Activated CD4-positive, alpha-beta memory T cell treated with anti-CD3 and anti-CD28 coated beads, Interleukin-2, amount 10 ng/mL, durations not matched to agents 7 days and 5 days (primary cell): ENCODE measurements at regions not wholly inside any gene's neighbourhood (a gene's known extent, or its start where the extent isn't known, plus 50 kb on each side); places are given as distances from the start of the nearest gene placed in this dataset.

Experiments
- CTCF ChIA-PET: fragments of 350-600 bp; sonication (Branson Sonifier 250); formaldehyde crosslinking; loops from one replicate; lab custom pipeline; 2021; ENCODE audit warnings: antibody characterized with exemption, inconsistent platforms; lab: Charles Lee
- POLR2A ChIA-PET: fragments of 350-600 bp; sonication (Branson Sonifier 250); formaldehyde crosslinking; loops from one replicate; lab custom pipeline; 2021; ENCODE audit warnings: antibody characterized with exemption; lab: Charles Lee
- DNase-seq: peaks from one replicate; pipeline ENCODE4 v3.0.0-alpha.2; 2020
- H3K27ac Mint-ChIP-seq: one replicate; pipeline ENCODE4 v1.8.0; 2021; ENCODE audit warnings: mild to moderate bottlenecking, mixed read lengths
- H3K27me3 Mint-ChIP-seq: one replicate; pipeline ENCODE4 v1.8.0; 2021; ENCODE audit warnings: mixed read lengths
- H3K36me3 Mint-ChIP-seq: one replicate; pipeline ENCODE4 v1.8.0; 2021; ENCODE audit warnings: low read depth, mixed read lengths
- H3K4me1 Mint-ChIP-seq: one replicate; pipeline ENCODE4 v1.8.0; 2021; ENCODE audit warnings: mixed read lengths
- H3K4me3 Mint-ChIP-seq: one replicate; pipeline ENCODE4 v1.8.0; 2021; ENCODE audit warnings: mild to moderate bottlenecking, mixed read lengths
- H3K9me3 Mint-ChIP-seq: one replicate; pipeline ENCODE4 v1.8.0; 2021; ENCODE audit warnings: mixed read lengths

DNA sequence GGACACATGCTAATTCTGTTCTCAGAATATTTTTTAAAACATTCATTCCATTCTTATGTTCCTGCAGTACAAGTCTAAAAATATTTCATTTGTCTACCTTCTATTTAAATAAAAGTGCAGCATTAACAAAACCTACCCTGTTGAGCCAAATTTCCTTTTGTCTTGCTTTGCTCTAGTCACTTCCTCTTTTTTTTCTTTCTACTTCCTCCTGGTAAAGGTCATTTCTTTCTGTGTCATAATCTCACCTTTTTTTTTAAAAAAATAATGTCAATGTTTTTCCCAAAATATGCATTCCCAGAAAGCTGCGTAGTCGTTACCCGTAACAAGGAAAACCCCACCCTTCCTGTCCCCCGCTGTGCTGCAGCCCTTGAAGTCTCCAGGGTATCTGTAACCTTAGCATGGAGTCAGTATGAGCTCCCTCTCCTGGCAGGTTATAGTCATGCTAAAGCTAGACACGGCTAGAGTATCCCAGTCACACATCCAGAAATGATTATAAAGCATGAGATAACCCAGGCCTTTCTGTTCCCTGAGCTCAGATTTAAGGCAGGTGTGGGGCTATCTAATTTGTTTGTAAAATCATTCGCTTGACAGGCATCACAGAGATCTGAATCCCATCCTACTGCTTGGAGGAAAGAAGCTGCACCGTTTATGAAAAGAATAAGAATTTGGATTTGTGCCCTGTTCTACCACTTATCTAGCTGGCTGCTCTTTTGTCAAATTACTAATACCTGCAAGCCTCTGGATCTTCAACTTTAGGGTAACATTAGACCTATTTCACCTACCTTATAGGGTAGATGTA lies 51.1 kb upstream of the EED start:
- peak overlapping the region; percentile 60 for H3K4me3 Mint-ChIP-seq

GRCh38 chr11:86192519-86193257 lies 51.9 kb upstream of the EED start:
- peaks cover 57% of the 10 kb centered on the region for H3K4me1 Mint-ChIP-seq
- CTCF ChIA-PET, result interaction anchor here (1.0 to 3.6 kb wide), 40 partner anchors 9 to 369 kb away, joined by 3 to 84 read pairs (median 6); partner anchors contain the start of genes CCDC83 and PICALM
- POLR2A ChIA-PET, result interaction anchor here (0.7 to 3.0 kb wide), 17 partner anchors 10 to 338 kb away, joined by 3 to 40 read pairs (median 4); partner anchors contain the start of genes CCDC83, HIKESHI and PICALM
- DNase-seq, result no peak
- peak overlapping the region; percentile 60 for H3K4me3 Mint-ChIP-seq
- H3K9me3 Mint-ChIP-seq, result no peaks in the 10 kb centered on the region
- H3K27me3 Mint-ChIP-seq, result peaks cover 2% of the 10 kb centered on the region
- peak overlapping the region; percentile 80 for H3K27ac Mint-ChIP-seq
- H3K36me3 Mint-ChIP-seq, result peaks cover 16% of the 10 kb centered on the region

More for the DNA sequence above, 51.1 kb upstream of the EED start:
- CTCF ChIA-PET, result interaction anchor here (0.7 to 3.6 kb wide), 48 partner anchors 9 to 565 kb away, joined by 3 to 84 read pairs (median 6); partner anchors contain the start of genes CCDC83, PICALM and TMEM126B
- peaks cover 2% of the 10 kb centered on the region for H3K27me3 Mint-ChIP-seq
- peaks cover 57% of the 10 kb centered on the region for H3K4me1 Mint-ChIP-seq
- H3K9me3 Mint-ChIP-seq, result no peaks in the 10 kb centered on the region
- H3K36me3 Mint-ChIP-seq, result peaks cover 16% of the 10 kb centered on the region
- DNase-seq, result peak; percentile 78
- peak overlapping the region; percentile 80 for H3K27ac Mint-ChIP-seq
- POLR2A ChIA-PET, result interaction anchor here (0.7 to 3.0 kb wide), 25 partner anchors 9 to 545 kb away, joined by 3 to 40 read pairs (median 4); partner anchors contain the start of genes CCDC83, EED, HIKESHI and PICALM

GRCh38 chr11:86191874-86192273 lies 52.7 kb upstream of the EED start:
- no peak for DNase-seq
- POLR2A ChIA-PET, result no interaction called here
- Mint-ChIP-seq H3K36me3 (peaks cover 16% of the 10 kb centered on the region), H3K4me3 (no peak overlapping the region), H3K9me3 (no peaks in the 10 kb centered on the region), H3K4me1 (peaks cover 52% of the 10 kb centered on the region), H3K27ac (no peak overlapping the region), H3K27me3 (peaks cover 2% of the 10 kb centered on the region)
- CTCF ChIA-PET, result interaction anchor here (1.1 to 3.5 kb wide), 3 partner anchors 9 to 26 kb away, joined by 3 to 30 read pairs (median 18); no protein-coding TSS in a partner anchor

DNA sequence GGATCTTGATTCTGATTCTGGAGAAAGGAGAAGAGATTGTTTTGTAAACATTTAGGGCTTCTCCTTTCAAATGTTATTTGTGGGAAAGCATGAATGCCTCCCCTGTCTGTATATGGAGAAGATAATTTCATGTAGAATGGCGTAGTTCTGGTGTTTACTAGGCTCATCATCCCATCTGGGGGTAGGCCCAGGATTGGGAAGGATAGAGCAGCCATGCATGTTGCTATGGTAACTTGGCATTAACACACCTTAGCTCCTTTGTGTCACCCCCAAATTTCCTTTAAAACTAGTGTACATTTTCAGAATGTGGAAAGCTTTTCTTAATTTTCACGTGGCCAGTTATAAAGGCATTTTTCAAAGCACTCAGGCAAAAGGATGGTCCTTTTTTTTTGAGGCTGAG lies 57.5 kb upstream of the EED start:
- Mint-ChIP-seq H3K27me3 (no peaks in the 10 kb centered on the region), H3K27ac (no peak overlapping the region), H3K4me3 (no peak overlapping the region), H3K4me1 (peaks cover 25% of the 10 kb centered on the region), H3K9me3 (no peaks in the 10 kb centered on the region), H3K36me3 (peaks cover 9% of the 10 kb centered on the region)
- ChIA-PET CTCF (interaction anchor here (1.0 to 1.7 kb wide), 2 partner anchors 10 to 118 kb away, joined by 3 to 5 read pairs; partner anchors contain the start of gene PICALM), POLR2A (interaction anchor here (2.5 kb wide), 1 partner anchor 10 kb away, joined by 7 read pairs; no protein-coding TSS in a partner anchor)
- DNase-seq, result no peak

DNA sequence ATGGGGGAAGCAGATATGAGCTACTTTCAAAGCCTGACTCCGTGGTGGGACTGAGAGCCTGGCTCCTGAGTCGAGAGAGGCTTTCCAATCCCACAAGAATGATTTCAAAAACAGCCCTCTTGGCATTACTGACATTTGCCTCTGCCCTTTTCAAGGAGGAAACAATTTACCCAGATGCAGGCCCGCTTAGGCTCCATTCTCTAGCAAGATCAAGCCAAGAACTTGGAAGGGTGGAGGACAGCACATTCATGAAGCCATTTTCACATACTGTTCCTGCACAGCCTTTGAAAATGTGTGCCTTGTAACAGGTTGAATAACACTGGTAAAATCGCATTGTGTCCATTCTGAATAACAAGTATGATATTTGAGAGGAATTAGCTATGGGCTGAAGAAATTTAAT lies 58.2 kb upstream of the EED start:
- Mint-ChIP-seq H3K4me1 (peaks cover 19% of the 10 kb centered on the region), H3K4me3 (no peak overlapping the region), H3K36me3 (peaks cover 9% of the 10 kb centered on the region), H3K9me3 (no peaks in the 10 kb centered on the region), H3K27ac (no peak overlapping the region), H3K27me3 (no peaks in the 10 kb centered on the region)
- POLR2A ChIA-PET, result interaction anchor here (2.5 kb wide), 1 partner anchor 10 kb away, joined by 7 read pairs; no protein-coding TSS in a partner anchor
- CTCF ChIA-PET, result interaction anchor here (1.0 to 1.7 kb wide), 2 partner anchors 11 to 117 kb away, joined by 3 to 5 read pairs; partner anchors contain the start of gene PICALM
- no peak for DNase-seq

- H3K4me1 Mint-ChIP-seq, result peaks cover 14% of the 10 kb centered on the region
- no peak overlapping the region for H3K27ac Mint-ChIP-seq
- no peak overlapping the region for H3K4me3 Mint-ChIP-seq
- H3K9me3 Mint-ChIP-seq, result no peaks in the 10 kb centered on the region
- no peaks in the 10 kb centered on the region for H3K27me3 Mint-ChIP-seq
- no peak for DNase-seq
- peaks cover 3% of the 10 kb centered on the region for H3K36me3 Mint-ChIP-seq
- ChIA-PET CTCF (interaction anchor here (1.7 to 1.8 kb wide), 2 partner anchors 116 to 144 kb away, joined by 3 to 5 read pairs; partner anchors contain the start of gene PICALM), POLR2A (interaction anchor here (2.5 kb wide), 1 partner anchor 9 kb away, joined by 7 read pairs; no protein-coding TSS in a partner anchor)
Observed at GRCh38 chr11:86185381-86185750, 59.2 kb upstream of the EED start.

GRCh38 chr11:86184728-86185380 lies 59.7 kb upstream of the EED start:
- peaks cover 12% of the 10 kb centered on the region for H3K4me1 Mint-ChIP-seq
- ChIA-PET POLR2A (interaction anchor here (0.7 to 2.6 kb wide), 3 partner anchors 8 to 116 kb away, joined by 3 to 23 read pairs (median 7); partner anchors contain the start of gene PICALM), CTCF (interaction anchor here (1.8 to 3.5 kb wide), 2 partner anchors 8 to 143 kb away, joined by 3 to 30 read pairs; no protein-coding TSS in a partner anchor)
- H3K4me3 Mint-ChIP-seq, result no peak overlapping the region
- no peak overlapping the region for H3K27ac Mint-ChIP-seq
- H3K9me3 Mint-ChIP-seq, result no peaks in the 10 kb centered on the region
- no peaks in the 10 kb centered on the region for H3K27me3 Mint-ChIP-seq
- DNase-seq, result no peak
- peaks cover 3% of the 10 kb centered on the region for H3K36me3 Mint-ChIP-seq

DNA sequence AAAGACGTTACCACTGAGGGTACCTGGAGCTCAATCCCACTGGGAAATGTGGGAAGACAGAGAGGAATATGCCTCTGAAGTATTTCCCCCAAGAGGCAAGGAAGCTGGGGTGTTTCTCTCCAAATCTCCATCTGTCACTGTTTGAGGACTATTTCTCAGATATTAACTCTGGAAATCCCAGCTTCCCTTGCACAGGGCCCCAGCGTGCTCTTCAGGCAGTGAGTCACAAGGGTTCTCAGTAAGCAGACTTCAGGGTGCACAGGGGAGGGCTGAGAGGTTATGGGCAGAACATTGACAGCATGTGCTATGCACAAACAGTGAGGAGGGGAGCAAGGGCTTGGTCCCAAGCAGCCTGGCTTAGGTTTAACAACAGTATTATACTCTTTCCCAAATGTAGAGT lies 60.9 kb upstream of the EED start:
- H3K36me3 Mint-ChIP-seq, result peaks cover 4% of the 10 kb centered on the region
- CTCF ChIA-PET, result interaction anchor here (0.7 to 3.5 kb wide), 4 partner anchors 10 to 142 kb away, joined by 3 to 30 read pairs (median 3); no protein-coding TSS in a partner anchor
- H3K4me3 Mint-ChIP-seq, result no peak overlapping the region
- H3K27me3 Mint-ChIP-seq, result no peaks in the 10 kb centered on the region
- no peak for DNase-seq
- POLR2A ChIA-PET, result interaction anchor here (0.7 to 2.6 kb wide), 4 partner anchors 10 to 118 kb away, joined by 3 to 23 read pairs (median 4); partner anchors contain the start of gene PICALM
- H3K4me1 Mint-ChIP-seq, result peaks cover 5% of the 10 kb centered on the region
- H3K9me3 Mint-ChIP-seq, result no peaks in the 10 kb centered on the region
- H3K27ac Mint-ChIP-seq, result no peak overlapping the region

GRCh38 chr11:86182976-86183584 lies 61.5 kb upstream of the EED start:
- Mint-ChIP-seq H3K9me3 (no peaks in the 10 kb centered on the region), H3K27me3 (no peaks in the 10 kb centered on the region), H3K27ac (no peak overlapping the region), H3K4me1 (peaks cover 3% of the 10 kb centered on the region), H3K36me3 (peaks cover 4% of the 10 kb centered on the region), H3K4me3 (no peak overlapping the region)
- DNase-seq, result peak; percentile 76
- POLR2A ChIA-PET, result interaction anchor here (1.3 to 2.6 kb wide), 3 partner anchors 11 to 115 kb away, joined by 3 to 23 read pairs (median 5); partner anchors contain the start of gene PICALM
- CTCF ChIA-PET, result interaction anchor here (0.7 to 3.5 kb wide), 3 partner anchors 9 to 110 kb away, joined by 3 to 30 read pairs (median 3); no protein-coding TSS in a partner anchor

- peaks cover 8% of the 10 kb centered on the region for H3K36me3 Mint-ChIP-seq
- H3K27ac Mint-ChIP-seq, result no peak overlapping the region
- no peaks in the 10 kb centered on the region for H3K27me3 Mint-ChIP-seq
- no peak for DNase-seq
- peaks cover 3% of the 10 kb centered on the region for H3K4me1 Mint-ChIP-seq
- no peaks in the 10 kb centered on the region for H3K9me3 Mint-ChIP-seq
- no peak overlapping the region for H3K4me3 Mint-ChIP-seq
- ChIA-PET POLR2A (interaction anchor here (0.7 to 1.0 kb wide), 2 partner anchors 8 to 12 kb away, joined by 3 read pairs; no protein-coding TSS in a partner anchor), CTCF (interaction anchor here (3.5 kb wide), 1 partner anchor 12 kb away, joined by 30 read pairs; no protein-coding TSS in a partner anchor)
Observed at GRCh38 chr11:86181379-86181778, 63.2 kb upstream of the EED start.

- H3K27ac Mint-ChIP-seq, result no peak overlapping the region
- peaks cover 3% of the 10 kb centered on the region for H3K4me1 Mint-ChIP-seq
- no peak overlapping the region for H3K4me3 Mint-ChIP-seq
- POLR2A ChIA-PET, result no interaction called here
- no peaks in the 10 kb centered on the region for H3K27me3 Mint-ChIP-seq
- no peaks in the 10 kb centered on the region for H3K9me3 Mint-ChIP-seq
- no peak for DNase-seq
- H3K36me3 Mint-ChIP-seq, result peaks cover 8% of the 10 kb centered on the region
- CTCF ChIA-PET, result interaction anchor here (1.3 kb wide), 1 partner anchor 13 kb away, joined by 6 read pairs; no protein-coding TSS in a partner anchor
Observed at GRCh38 chr11:86180851-86181250, 63.7 kb upstream of the EED start.
